Keratinocyte (primary cell): ENCODE measurements at regions not wholly inside any gene's neighbourhood (a gene's known extent, or its start where the extent isn't known, plus 50 kb on each side); places are given as distances from the start of the nearest gene placed in this dataset.
A peak's percentile ranks its signal among the peaks of the same experiment; 100 is the strongest.

Source experiments
- DNase-seq: peaks from one replicate; pipeline ENCODE4 v3.0.0-alpha.2; 2011; ENCODE audit warnings: low read depth, missing footprints, low spot score
- FAIRE-seq: peaks from 2 replicates; lab custom pipeline; 2011; peaks lifted over from hg19 to GRCh38; lab: Jason Lieb, UNC
- H2AFZ ChIP-seq: 2 replicates; pipeline ENCODE4 v1.6.0; 2012; ENCODE audit warnings: low read length, control low read depth, inconsistent platforms; ENCODE audit not compliant: control insufficient read depth
- H3K27ac ChIP-seq: 2 replicates; pipeline ENCODE4 v1.5.1; 2011; ENCODE audit warnings: low read length; ENCODE audit not compliant: control insufficient read depth, insufficient read depth
- H3K27me3 ChIP-seq: 3 replicates; pipeline ENCODE4 v1.6.0; 2011; ENCODE audit warnings: low read length; ENCODE audit not compliant: control insufficient read depth, insufficient read depth; ENCODE audit errors: extremely low read depth
- H3K36me3 ChIP-seq, 2 experiments: 2 replicates in 1 of 2; 3 replicates in 1 of 2; pipeline ENCODE4 v1.5.1; 2011; ENCODE audit warnings: low read length in 2 of 2, mild to moderate bottlenecking in 1 of 2; ENCODE audit not compliant: control insufficient read depth in 2 of 2, insufficient read depth in 2 of 2; ENCODE audit errors: extremely low read depth in 1 of 2
- H3K4me1 ChIP-seq: 3 replicates; pipeline ENCODE4 v1.5.1; 2011; ENCODE audit warnings: low read length; ENCODE audit not compliant: control insufficient read depth, insufficient read depth; ENCODE audit errors: extremely low read depth
- H3K4me2 ChIP-seq: 3 replicates; pipeline ENCODE4 v1.6.0; 2011; ENCODE audit warnings: low read depth, low read length; ENCODE audit not compliant: control insufficient read depth, insufficient read depth; ENCODE audit errors: extremely low read depth
- H3K4me3 ChIP-seq, 3 experiments: fragments of 200-600 bp in 1 of 3; sonication (generic) in 1 of 3; 2 replicates in 2 of 3; 3 replicates in 1 of 3; pipeline ENCODE4 v1.5.1; 2011 to 2016; ENCODE audit warnings: low read length in 3 of 3, mild to moderate bottlenecking in 3 of 3, control low read depth in 2 of 3, inconsistent platforms in 1 of 3, low read depth in 1 of 3, mixed read lengths in 1 of 3, mixed run types in 1 of 3, moderate library complexity in 1 of 3; ENCODE audit not compliant: control insufficient read depth in 2 of 3, insufficient read depth in 2 of 3; ENCODE audit errors: extremely low read depth in 1 of 3
- H3K79me2 ChIP-seq: 2 replicates; pipeline ENCODE4 v1.6.0; 2012; ENCODE audit warnings: low read length; ENCODE audit not compliant: control insufficient read depth, insufficient read depth
- H3K9ac ChIP-seq: 3 replicates; pipeline ENCODE4 v1.6.0; 2011; ENCODE audit warnings: low read length; ENCODE audit not compliant: control insufficient read depth, insufficient read depth; ENCODE audit errors: extremely low read depth
- H3K9me1 ChIP-seq: 3 replicates; pipeline ENCODE4 v1.6.0; 2011; ENCODE audit warnings: low read length; ENCODE audit not compliant: control insufficient read depth, insufficient read depth; ENCODE audit errors: extremely low read depth
- H3K9me3 ChIP-seq: 2 replicates; pipeline ENCODE4 v1.5.1; 2012; ENCODE audit warnings: low read depth, low read length; ENCODE audit not compliant: control insufficient read depth
- H4K20me1 ChIP-seq: 3 replicates; pipeline ENCODE4 v1.6.0; 2011; ENCODE audit warnings: low read length; ENCODE audit not compliant: control insufficient read depth, insufficient read depth; ENCODE audit errors: extremely low read depth
- EZH2 ChIP-seq: IDR thresholded peaks from one replicate; pipeline ENCODE4 v1.6.1; 2012; ENCODE audit warnings: inconsistent platforms, mild to moderate bottlenecking, low read length, moderate library complexity
- dilution Hi-C: fragments of 300-500 bp; cut with MboI; formaldehyde crosslinking; loops from one replicate; pipeline ENCODE4 v1.7.0; 2020; ENCODE audit warnings: low sequenced_read_pairs; ENCODE audit not compliant: extremely low pct_ligation_motif_present
- TF ChIP-seq, protein P1 (sequence below), 3 experiments: IDR thresholded peaks in 1 of 3; conservative IDR thresholded peaks in 1 of 3; optimal IDR thresholded peaks in 1 of 3; 2 replicates in 2 of 3; 3 replicates in 1 of 3; pipeline versions ENCODE3 to v1.5.1; 2011; ENCODE audit warnings: low read length in 3 of 3, mild to moderate bottlenecking in 3 of 3, moderate library complexity in 2 of 3, control low read depth in 1 of 3, inconsistent platforms in 1 of 3; ENCODE audit not compliant: insufficient read depth in 2 of 3; ENCODE audit errors: extremely low read depth in 1 of 3

DNA sequence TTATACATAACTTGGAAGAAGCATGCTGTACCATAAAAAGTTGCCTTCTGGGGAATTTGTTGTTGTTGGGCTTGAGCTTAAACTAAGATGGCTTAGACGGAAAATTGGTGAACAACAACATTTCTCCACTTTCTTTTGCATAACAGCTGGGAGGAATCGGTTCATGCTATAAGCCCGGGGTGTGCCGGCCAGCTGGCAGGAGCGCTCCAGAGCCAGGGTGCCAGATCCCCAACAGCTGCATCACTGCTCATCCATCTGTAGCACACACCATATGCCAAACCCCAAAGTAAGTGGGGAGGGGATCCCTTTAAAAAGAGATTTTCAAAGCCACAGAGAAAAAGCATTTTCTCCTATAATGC is 419.5 kb upstream of the ARGLU1 start:
- dilution Hi-C loops = no loop called here
- DNase-seq (no peak), FAIRE-seq (no peak)
- Histone ChIP-seq H3K9me3 (no peaks in the 10 kb centered on the region), H3K9me1 (no peaks in the 10 kb centered on the region), H3K27ac (no peak overlapping the region), H2AFZ (peak overlapping the region; percentile 31), H4K20me1 (no peaks in the 10 kb centered on the region), H3K9ac (no peak overlapping the region), H3K27me3 (no peaks in the 10 kb centered on the region), H3K4me2 (peak overlapping the region; percentile 33), H3K36me3 (no peaks in the 10 kb centered on the region), H3K4me1 (peaks cover 5% of the 10 kb centered on the region), H3K4me3 (no peak overlapping the region), H3K79me2 (no peaks in the 10 kb centered on the region)
- TF ChIP-seq EZH2 = no peak
- TF ChIP-seq, protein P1, sequence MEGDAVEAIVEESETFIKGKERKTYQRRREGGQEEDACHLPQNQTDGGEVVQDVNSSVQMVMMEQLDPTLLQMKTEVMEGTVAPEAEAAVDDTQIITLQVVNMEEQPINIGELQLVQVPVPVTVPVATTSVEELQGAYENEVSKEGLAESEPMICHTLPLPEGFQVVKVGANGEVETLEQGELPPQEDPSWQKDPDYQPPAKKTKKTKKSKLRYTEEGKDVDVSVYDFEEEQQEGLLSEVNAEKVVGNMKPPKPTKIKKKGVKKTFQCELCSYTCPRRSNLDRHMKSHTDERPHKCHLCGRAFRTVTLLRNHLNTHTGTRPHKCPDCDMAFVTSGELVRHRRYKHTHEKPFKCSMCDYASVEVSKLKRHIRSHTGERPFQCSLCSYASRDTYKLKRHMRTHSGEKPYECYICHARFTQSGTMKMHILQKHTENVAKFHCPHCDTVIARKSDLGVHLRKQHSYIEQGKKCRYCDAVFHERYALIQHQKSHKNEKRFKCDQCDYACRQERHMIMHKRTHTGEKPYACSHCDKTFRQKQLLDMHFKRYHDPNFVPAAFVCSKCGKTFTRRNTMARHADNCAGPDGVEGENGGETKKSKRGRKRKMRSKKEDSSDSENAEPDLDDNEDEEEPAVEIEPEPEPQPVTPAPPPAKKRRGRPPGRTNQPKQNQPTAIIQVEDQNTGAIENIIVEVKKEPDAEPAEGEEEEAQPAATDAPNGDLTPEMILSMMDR (optimal IDR thresholded peaks at IDR 0.05 in 1 of 3, IDR thresholded peaks at IDR 0.05 in 1 of 3, conservative IDR thresholded peaks at IDR 0.05 in 1 of 3; ENCODE audit: extremely low read depth in 1 of 3, insufficient read depth in 2 of 3, low read length in 3 of 3) = no peak

- Histone ChIP-seq H3K9ac (no peak overlapping the region), H3K4me3 (no peak overlapping the region), H3K9me1 (no peaks in the 10 kb centered on the region), H3K79me2 (no peaks in the 10 kb centered on the region), H3K27me3 (no peaks in the 10 kb centered on the region), H3K4me2 (peak overlapping the region; percentile 51), H2AFZ (peak overlapping the region; percentile 31), H3K36me3 (no peaks in the 10 kb centered on the region), H3K27ac (no peak overlapping the region), H3K9me3 (no peaks in the 10 kb centered on the region), H4K20me1 (no peaks in the 10 kb centered on the region), H3K4me1 (peaks cover 5% of the 10 kb centered on the region)
- no peak for DNase-seq
- FAIRE-seq = peak; percentile 9
- TF ChIP-seq EZH2 = no peak
- TF ChIP-seq, protein P1 (optimal IDR thresholded peaks at IDR 0.05 in 1 of 3, IDR thresholded peaks at IDR 0.05 in 1 of 3, conservative IDR thresholded peaks at IDR 0.05 in 1 of 3; ENCODE audit: extremely low read depth in 1 of 3, insufficient read depth in 2 of 3, low read length in 3 of 3) = no peak
- dilution Hi-C loops = no loop called here
Observed at GRCh38 chr13:106986687-106987426, 418.9 kb upstream of the ARGLU1 start.
